ENCODE measurements at regions not wholly inside any gene's neighbourhood (a gene's known extent, or its start where the extent isn't known, plus 50 kb on each side); places are given as distances from the start of the nearest gene placed in this dataset.
A peak's percentile ranks its signal among the peaks of the same experiment; 100 is the strongest.

GRCh38 chr7:118325450-118325808 lies 100.9 kb downstream of the ANKRD7 start:
- Histone ChIP-seq H3K4me3 (ENCODE audit: low read depth in 1 of 3, low read length in 3 of 3) (no peak overlapping the region), H3K27me3 (ENCODE audit: control insufficient read depth in 3 of 3, insufficient read depth in 3 of 3, low read length in 3 of 3) (no peaks in the 10 kb centered on the region), H3K27ac (ENCODE audit: low read depth in 1 of 3, low read length in 2 of 3) (no peak overlapping the region), H3K9me3 (ENCODE audit: control insufficient read depth in 2 of 2, insufficient read depth in 1 of 2, low read depth in 1 of 2, low read length in 1 of 2) (no peaks in the 10 kb centered on the region), H3K4me1 (ENCODE audit: control insufficient read depth in 3 of 3, insufficient read depth in 2 of 3, low read depth in 1 of 3, low read length in 2 of 3) (no peaks in the 10 kb centered on the region), H3K36me3 (ENCODE audit: control insufficient read depth in 3 of 3, insufficient read depth in 2 of 3, low read depth in 1 of 3, low read length in 3 of 3) (no peaks in the 10 kb centered on the region)
- DNase-seq, result no peak
- FAIRE-seq, result no peak

- Histone ChIP-seq H3K27me3 (ENCODE audit: control insufficient read depth in 3 of 3, insufficient read depth in 3 of 3, low read length in 3 of 3) (no peaks in the 10 kb centered on the region), H3K27ac (ENCODE audit: low read depth in 1 of 3, low read length in 2 of 3) (no peak overlapping the region), H3K9me3 (ENCODE audit: control insufficient read depth in 2 of 2, insufficient read depth in 1 of 2, low read depth in 1 of 2, low read length in 1 of 2) (no peaks in the 10 kb centered on the region), H3K4me3 (ENCODE audit: low read depth in 1 of 3, low read length in 3 of 3) (no peak overlapping the region), H3K4me1 (ENCODE audit: control insufficient read depth in 3 of 3, insufficient read depth in 2 of 3, low read depth in 1 of 3, low read length in 2 of 3) (no peaks in the 10 kb centered on the region), H3K36me3 (ENCODE audit: control insufficient read depth in 3 of 3, insufficient read depth in 2 of 3, low read depth in 1 of 3, low read length in 3 of 3) (no peaks in the 10 kb centered on the region)
- no peak for FAIRE-seq
- no peak for DNase-seq
- 45 to 57% (median 53%) methylated on average over 2 of the region's 2 CpGs for WGBS, 3 donors
Observed at GRCh38 chr7:118327174-118327573, 102.7 kb downstream of the ANKRD7 start.

- Histone ChIP-seq H3K9me3 (ENCODE audit: control insufficient read depth in 2 of 2, insufficient read depth in 1 of 2, low read depth in 1 of 2, low read length in 1 of 2) (no peaks in the 10 kb centered on the region), H3K27me3 (ENCODE audit: control insufficient read depth in 3 of 3, insufficient read depth in 3 of 3, low read length in 3 of 3) (no peaks in the 10 kb centered on the region), H3K27ac (ENCODE audit: low read depth in 1 of 3, low read length in 2 of 3) (no peak overlapping the region), H3K36me3 (ENCODE audit: control insufficient read depth in 3 of 3, insufficient read depth in 2 of 3, low read depth in 1 of 3, low read length in 3 of 3) (no peaks in the 10 kb centered on the region), H3K4me3 (ENCODE audit: low read depth in 1 of 3, low read length in 3 of 3) (no peak overlapping the region), H3K4me1 (ENCODE audit: control insufficient read depth in 3 of 3, insufficient read depth in 2 of 3, low read depth in 1 of 3, low read length in 2 of 3) (no peaks in the 10 kb centered on the region)
- 70 to 79% (median 74%) methylated on average over 11 of the region's 11 CpGs for WGBS, 3 donors
- DNase-seq (no peak), FAIRE-seq (no peak)
Observed at GRCh38 chr7:118328505-118329211, 104.2 kb downstream of the ANKRD7 start.

GRCh38 chr7:118330388-118330787 lies 105.9 kb downstream of the ANKRD7 start:
- H3K27me3 ChIP-seq (ENCODE audit: control insufficient read depth in 3 of 3, insufficient read depth in 3 of 3, low read length in 3 of 3), result no peaks in the 10 kb centered on the region
- no peak overlapping the region for H3K4me3 ChIP-seq (ENCODE audit: low read depth in 1 of 3, low read length in 3 of 3)
- H3K36me3 ChIP-seq (ENCODE audit: control insufficient read depth in 3 of 3, insufficient read depth in 2 of 3, low read depth in 1 of 3, low read length in 3 of 3), result no peaks in the 10 kb centered on the region
- DNase-seq (no peak), FAIRE-seq (no peak)
- no peak overlapping the region for H3K27ac ChIP-seq (ENCODE audit: low read depth in 1 of 3, low read length in 2 of 3)
- no peaks in the 10 kb centered on the region for H3K4me1 ChIP-seq (ENCODE audit: control insufficient read depth in 3 of 3, insufficient read depth in 2 of 3, low read depth in 1 of 3, low read length in 2 of 3)
- no peaks in the 10 kb centered on the region for H3K9me3 ChIP-seq (ENCODE audit: control insufficient read depth in 2 of 2, insufficient read depth in 1 of 2, low read depth in 1 of 2, low read length in 1 of 2)
- WGBS, 3 donors, result 69 to 78% (median 71%) methylated on average over 3 of the region's 3 CpGs

GRCh38 chr7:118346748-118347147 lies 122.2 kb downstream of the ANKRD7 start:
- Histone ChIP-seq H3K9me3 (ENCODE audit: control insufficient read depth in 2 of 2, insufficient read depth in 1 of 2, low read depth in 1 of 2, low read length in 1 of 2) (no peaks in the 10 kb centered on the region), H3K27ac (ENCODE audit: low read depth in 1 of 3, low read length in 2 of 3) (no peak overlapping the region), H3K36me3 (ENCODE audit: control insufficient read depth in 3 of 3, insufficient read depth in 2 of 3, low read depth in 1 of 3, low read length in 3 of 3) (no peaks in the 10 kb centered on the region), H3K4me3 (ENCODE audit: low read depth in 1 of 3, low read length in 3 of 3) (no peak overlapping the region), H3K4me1 (ENCODE audit: control insufficient read depth in 3 of 3, insufficient read depth in 2 of 3, low read depth in 1 of 3, low read length in 2 of 3) (no peaks in the 10 kb centered on the region), H3K27me3 (ENCODE audit: control insufficient read depth in 3 of 3, insufficient read depth in 3 of 3, low read length in 3 of 3) (no peaks in the 10 kb centered on the region)
- FAIRE-seq, result no peak
- DNase-seq, result no peak

- DNase-seq (no peak), FAIRE-seq (no peak)
- H3K36me3 ChIP-seq (ENCODE audit: control insufficient read depth in 3 of 3, insufficient read depth in 2 of 3, low read depth in 1 of 3, low read length in 3 of 3), result no peaks in the 10 kb centered on the region
- no peak overlapping the region for H3K4me3 ChIP-seq (ENCODE audit: low read depth in 1 of 3, low read length in 3 of 3)
- no peaks in the 10 kb centered on the region for H3K9me3 ChIP-seq (ENCODE audit: control insufficient read depth in 2 of 2, insufficient read depth in 1 of 2, low read depth in 1 of 2, low read length in 1 of 2)
- H3K27ac ChIP-seq (ENCODE audit: low read depth in 1 of 3, low read length in 2 of 3), result no peak overlapping the region
- no peaks in the 10 kb centered on the region for H3K27me3 ChIP-seq (ENCODE audit: control insufficient read depth in 3 of 3, insufficient read depth in 3 of 3, low read length in 3 of 3)
- no peaks in the 10 kb centered on the region for H3K4me1 ChIP-seq (ENCODE audit: control insufficient read depth in 3 of 3, insufficient read depth in 2 of 3, low read depth in 1 of 3, low read length in 2 of 3)
- 18 to 36% (median 35%) methylated on average over 1 of the region's 1 CpG for WGBS, 3 donors
Observed at GRCh38 chr7:118349604-118350003, 125.1 kb downstream of the ANKRD7 start.

- FAIRE-seq, result no peak
- Histone ChIP-seq H3K27ac (ENCODE audit: low read depth in 1 of 3, low read length in 2 of 3) (no peak overlapping the region), H3K4me3 (ENCODE audit: low read depth in 1 of 3, low read length in 3 of 3) (no peak overlapping the region), H3K27me3 (ENCODE audit: control insufficient read depth in 3 of 3, insufficient read depth in 3 of 3, low read length in 3 of 3) (no peaks in the 10 kb centered on the region), H3K36me3 (ENCODE audit: control insufficient read depth in 3 of 3, insufficient read depth in 2 of 3, low read depth in 1 of 3, low read length in 3 of 3) (no peaks in the 10 kb centered on the region), H3K9me3 (ENCODE audit: control insufficient read depth in 2 of 2, insufficient read depth in 1 of 2, low read depth in 1 of 2, low read length in 1 of 2) (no peaks in the 10 kb centered on the region), H3K4me1 (ENCODE audit: control insufficient read depth in 3 of 3, insufficient read depth in 2 of 3, low read depth in 1 of 3, low read length in 2 of 3) (no peaks in the 10 kb centered on the region)
- WGBS, 3 donors, result 61 to 76% (median 68%) methylated on average over 1 of the region's 1 CpG
- no peak for DNase-seq
Observed at GRCh38 chr7:118350260-118350659, 125.8 kb downstream of the ANKRD7 start.

- Histone ChIP-seq H3K9me3 (ENCODE audit: control insufficient read depth in 2 of 2, insufficient read depth in 1 of 2, low read depth in 1 of 2, low read length in 1 of 2) (no peaks in the 10 kb centered on the region), H3K27me3 (ENCODE audit: control insufficient read depth in 3 of 3, insufficient read depth in 3 of 3, low read length in 3 of 3) (no peaks in the 10 kb centered on the region), H3K36me3 (ENCODE audit: control insufficient read depth in 3 of 3, insufficient read depth in 2 of 3, low read depth in 1 of 3, low read length in 3 of 3) (no peaks in the 10 kb centered on the region), H3K4me3 (ENCODE audit: low read depth in 1 of 3, low read length in 3 of 3) (no peak overlapping the region), H3K27ac (ENCODE audit: low read depth in 1 of 3, low read length in 2 of 3) (no peak overlapping the region), H3K4me1 (ENCODE audit: control insufficient read depth in 3 of 3, insufficient read depth in 2 of 3, low read depth in 1 of 3, low read length in 2 of 3) (no peaks in the 10 kb centered on the region)
- 34 to 53% (median 40%) methylated on average over 3 of the region's 3 CpGs for WGBS, 3 donors
- DNase-seq, result peak; percentile 12 to 43
- no peak for FAIRE-seq
Observed at GRCh38 chr7:118352867-118353453, 128.5 kb downstream of the ANKRD7 start.

- H3K36me3 ChIP-seq (ENCODE audit: control insufficient read depth in 3 of 3, insufficient read depth in 2 of 3, low read depth in 1 of 3, low read length in 3 of 3), result no peaks in the 10 kb centered on the region
- 51 to 67% (median 66%) methylated on average over 5 of the region's 5 CpGs for WGBS, 3 donors
- no peak overlapping the region for H3K27ac ChIP-seq (ENCODE audit: low read depth in 1 of 3, low read length in 2 of 3)
- no peaks in the 10 kb centered on the region for H3K4me1 ChIP-seq (ENCODE audit: control insufficient read depth in 3 of 3, insufficient read depth in 2 of 3, low read depth in 1 of 3, low read length in 2 of 3)
- no peaks in the 10 kb centered on the region for H3K27me3 ChIP-seq (ENCODE audit: control insufficient read depth in 3 of 3, insufficient read depth in 3 of 3, low read length in 3 of 3)
- DNase-seq (no peak), FAIRE-seq (no peak)
- no peak overlapping the region for H3K4me3 ChIP-seq (ENCODE audit: low read depth in 1 of 3, low read length in 3 of 3)
- H3K9me3 ChIP-seq (ENCODE audit: control insufficient read depth in 2 of 2, insufficient read depth in 1 of 2, low read depth in 1 of 2, low read length in 1 of 2), result no peaks in the 10 kb centered on the region
Observed at GRCh38 chr7:118366363-118366762, 141.9 kb downstream of the ANKRD7 start.

Data from small intestine (tissue), 7 donors.